ENCODE measurements at regions not wholly inside any gene's neighbourhood (a gene's known extent, or its start where the extent isn't known, plus 50 kb on each side); places are given as distances from the start of the nearest gene placed in this dataset.
A peak's percentile ranks its signal among the peaks of the same experiment; 100 is the strongest.

GRCh38 chr6:22755605-22756004 lies 186.2 kb downstream of the HDGFL1 start:
- CTCF ChIA-PET: no interaction called here
- BruUV-seq (replicated peaks): no TSS peak
- Mint-ChIP-seq H3K4me3 (ENCODE audit: unreplicated experiment) (no peak overlapping the region), H3K27ac (ENCODE audit: low read depth, unreplicated experiment) (no peak overlapping the region), H3K4me1 (ENCODE audit: insufficient read depth, unreplicated experiment) (no peaks in the 10 kb centered on the region), H3K27me3 (ENCODE audit: insufficient read depth, unreplicated experiment) (no peaks in the 10 kb centered on the region), H3K36me3 (ENCODE audit: insufficient read depth, unreplicated experiment) (no peaks in the 10 kb centered on the region), H3K9me3 (ENCODE audit: unreplicated experiment) (no peaks in the 10 kb centered on the region)
- DNase-seq (ENCODE audit: unreplicated experiment): no peak
- TF ChIP-seq CTCF (IDR thresholded peaks at IDR 0.05; ENCODE audit: unreplicated experiment): no peak
- POLR2A ChIA-PET: no interaction called here
- intact Hi-C loops (cut with micrococcal nuclease): no loop called here

GRCh38 chr6:22756365-22756764 lies 187.0 kb downstream of the HDGFL1 start:
- intact Hi-C loops (cut with micrococcal nuclease): no loop called here
- H3K4me1 Mint-ChIP-seq (ENCODE audit: insufficient read depth, unreplicated experiment): no peaks in the 10 kb centered on the region
- no TSS peak for BruUV-seq (replicated peaks)
- TF ChIP-seq CTCF (IDR thresholded peaks at IDR 0.05; ENCODE audit: unreplicated experiment): no peak
- no peak overlapping the region for H3K27ac Mint-ChIP-seq (ENCODE audit: low read depth, unreplicated experiment)
- CTCF ChIA-PET: no interaction called here
- H3K4me3 Mint-ChIP-seq (ENCODE audit: unreplicated experiment): no peak overlapping the region
- H3K36me3 Mint-ChIP-seq (ENCODE audit: insufficient read depth, unreplicated experiment): no peaks in the 10 kb centered on the region
- peak; percentile 9 for DNase-seq (ENCODE audit: unreplicated experiment)
- POLR2A ChIA-PET: no interaction called here
- H3K27me3 Mint-ChIP-seq (ENCODE audit: insufficient read depth, unreplicated experiment): no peaks in the 10 kb centered on the region
- H3K9me3 Mint-ChIP-seq (ENCODE audit: unreplicated experiment): no peaks in the 10 kb centered on the region

- no peaks in the 10 kb centered on the region for H3K9me3 Mint-ChIP-seq (ENCODE audit: unreplicated experiment)
- TF ChIP-seq CTCF (IDR thresholded peaks at IDR 0.05; ENCODE audit: unreplicated experiment): no peak
- POLR2A ChIA-PET: no interaction called here
- DNase-seq (ENCODE audit: unreplicated experiment): no peak
- H3K36me3 Mint-ChIP-seq (ENCODE audit: insufficient read depth, unreplicated experiment): no peaks in the 10 kb centered on the region
- CTCF ChIA-PET: no interaction called here
- no peaks in the 10 kb centered on the region for H3K27me3 Mint-ChIP-seq (ENCODE audit: insufficient read depth, unreplicated experiment)
- no peak overlapping the region for H3K4me3 Mint-ChIP-seq (ENCODE audit: unreplicated experiment)
- peaks cover 12% of the 10 kb centered on the region for H3K4me1 Mint-ChIP-seq (ENCODE audit: insufficient read depth, unreplicated experiment)
- intact Hi-C loops (cut with micrococcal nuclease): no loop called here
- peak overlapping the region; percentile 76 for H3K27ac Mint-ChIP-seq (ENCODE audit: low read depth, unreplicated experiment)
- BruUV-seq (replicated peaks): no TSS peak
Observed at GRCh38 chr6:22764496-22764895, 195.1 kb downstream of the HDGFL1 start.

GRCh38 chr6:22765015-22765414 lies 195.6 kb downstream of the HDGFL1 start:
- BruUV-seq (replicated peaks): no TSS peak
- ChIA-PET POLR2A (no interaction called here), CTCF (interaction anchor here (0.7 kb wide), 1 partner anchor 1905 kb away, joined by 5 read pairs; no protein-coding TSS in a partner anchor)
- DNase-seq (ENCODE audit: unreplicated experiment): no peak
- intact Hi-C loops (cut with micrococcal nuclease): no loop called here
- no peaks in the 10 kb centered on the region for H3K27me3 Mint-ChIP-seq (ENCODE audit: insufficient read depth, unreplicated experiment)
- peaks cover 12% of the 10 kb centered on the region for H3K4me1 Mint-ChIP-seq (ENCODE audit: insufficient read depth, unreplicated experiment)
- no peaks in the 10 kb centered on the region for H3K9me3 Mint-ChIP-seq (ENCODE audit: unreplicated experiment)
- H3K4me3 Mint-ChIP-seq (ENCODE audit: unreplicated experiment): no peak overlapping the region
- no peak for TF ChIP-seq CTCF (IDR thresholded peaks at IDR 0.05; ENCODE audit: unreplicated experiment)
- peak overlapping the region; percentile 76 for H3K27ac Mint-ChIP-seq (ENCODE audit: low read depth, unreplicated experiment)
- no peaks in the 10 kb centered on the region for H3K36me3 Mint-ChIP-seq (ENCODE audit: insufficient read depth, unreplicated experiment)
